ENCODE measurements at regions not wholly inside any gene's neighbourhood (a gene's known extent, or its start where the extent isn't known, plus 50 kb on each side); places are given as distances from the start of the nearest gene placed in this dataset.
"Not testable (repeated sequence)": the region's sequence is repeated elsewhere in the genome, so short reads cannot be mapped to it uniquely, and the experiment has no call there.

DNA sequence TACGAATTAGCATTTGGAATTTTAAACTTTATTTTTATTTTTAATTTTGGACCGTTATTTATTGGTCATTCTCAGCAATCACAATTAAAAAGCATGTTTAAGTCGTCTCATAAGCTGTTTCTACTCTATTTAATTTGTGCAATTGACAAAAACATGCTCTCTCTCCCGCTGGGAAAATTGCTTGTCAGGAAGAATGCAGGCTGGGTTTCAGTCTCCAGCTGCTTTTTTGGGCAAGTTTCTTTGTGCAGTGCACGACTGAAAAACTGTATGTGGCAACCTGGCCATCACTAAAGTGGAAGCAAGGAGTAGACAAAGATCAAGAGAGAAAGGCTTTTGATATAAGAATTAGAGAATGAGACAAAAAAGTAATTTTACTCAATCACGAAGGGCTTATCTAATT is 941.5 kb upstream of the MDGA2 start:
- DNase-seq (ENCODE audit: low spot score) (no peak), ATAC-seq (ENCODE audit: low read depth) (no peak)
- TF ChIP-seq CTCF (IDR thresholded peaks at IDR 0.05; ENCODE audit: poor library complexity, severe bottlenecking), result no peak
- no peaks in the 10 kb centered on the region; the same call in 1 of the 2 replicates for H3K36me3 ChIP-seq (ENCODE audit: low read depth)
- H3K27me3 ChIP-seq (ENCODE audit: insufficient read depth, poor library complexity, severe bottlenecking), result no peaks in the 10 kb centered on the region
- H3K4me1 ChIP-seq (ENCODE audit: insufficient read depth, poor library complexity, severe bottlenecking), result no peaks in the 10 kb centered on the region
- peaks cover 3% of the 10 kb centered on the region for H3K9me3 ChIP-seq (ENCODE audit: severe bottlenecking)
- H3K27ac ChIP-seq (ENCODE audit: poor library complexity, severe bottlenecking), result no peak overlapping the region
- no peak overlapping the region for H3K4me3 ChIP-seq (ENCODE audit: severe bottlenecking)

DNA sequence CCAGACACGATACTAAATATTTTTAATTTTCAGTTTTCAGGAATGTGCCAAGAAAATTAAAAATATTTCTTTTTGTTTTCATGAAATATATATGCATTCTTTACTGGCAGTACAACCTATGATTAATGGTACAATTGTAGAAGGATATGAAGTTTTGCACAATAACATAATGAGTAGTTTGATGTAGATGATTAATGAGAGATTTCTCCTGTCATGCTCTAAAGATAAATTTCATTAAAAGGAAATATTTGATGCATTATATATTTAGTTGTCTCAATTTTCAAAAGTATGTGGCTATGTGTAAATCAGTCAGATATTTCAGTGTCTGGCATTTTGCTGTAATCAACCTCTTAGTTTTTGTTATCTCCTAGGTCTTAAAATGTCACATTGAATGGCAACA is 940.2 kb upstream of the MDGA2 start:
- Histone ChIP-seq H3K27me3 (ENCODE audit: insufficient read depth, poor library complexity, severe bottlenecking) (no peaks in the 10 kb centered on the region), H3K36me3 (ENCODE audit: low read depth) (no peaks in the 10 kb centered on the region; the same call in 1 of the 2 replicates), H3K27ac (ENCODE audit: poor library complexity, severe bottlenecking) (no peak overlapping the region), H3K9me3 (ENCODE audit: severe bottlenecking) (peaks cover 3% of the 10 kb centered on the region), H3K4me1 (ENCODE audit: insufficient read depth, poor library complexity, severe bottlenecking) (no peaks in the 10 kb centered on the region), H3K4me3 (ENCODE audit: severe bottlenecking) (no peak overlapping the region)
- ATAC-seq (ENCODE audit: low read depth) (no peak), DNase-seq (ENCODE audit: low spot score) (no peak)
- TF ChIP-seq CTCF (IDR thresholded peaks at IDR 0.05; ENCODE audit: poor library complexity, severe bottlenecking), result no peak

DNA sequence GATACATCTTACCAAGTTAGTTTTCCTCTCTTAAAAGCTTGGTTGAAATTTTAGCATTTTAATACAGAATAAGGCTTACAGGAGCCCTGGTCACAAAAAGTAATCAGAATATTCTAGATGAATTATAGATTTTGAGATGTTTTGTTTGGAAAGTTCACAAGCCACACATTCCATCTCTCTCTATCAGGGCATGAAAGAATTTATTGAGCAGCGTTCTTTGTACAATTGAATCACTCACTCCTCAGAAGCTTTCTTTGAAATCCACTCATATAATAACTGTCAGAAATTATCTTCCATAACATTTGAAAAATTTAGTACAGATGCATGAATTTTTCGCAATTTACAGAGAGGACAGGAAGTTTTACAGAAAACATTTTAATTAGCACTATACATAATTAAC is 938.6 kb upstream of the MDGA2 start:
- ATAC-seq (ENCODE audit: low read depth), result no peak
- DNase-seq (ENCODE audit: low spot score), result no peak
- H3K27me3 ChIP-seq (ENCODE audit: insufficient read depth, poor library complexity, severe bottlenecking), result no peaks in the 10 kb centered on the region
- no peaks in the 10 kb centered on the region for H3K4me1 ChIP-seq (ENCODE audit: insufficient read depth, poor library complexity, severe bottlenecking)
- H3K4me3 ChIP-seq (ENCODE audit: severe bottlenecking), result no peak overlapping the region
- no peak for TF ChIP-seq CTCF (IDR thresholded peaks at IDR 0.05; ENCODE audit: poor library complexity, severe bottlenecking)
- H3K9me3 ChIP-seq (ENCODE audit: severe bottlenecking), result peaks cover 3% of the 10 kb centered on the region
- no peaks in the 10 kb centered on the region; the same call in 1 of the 2 replicates for H3K36me3 ChIP-seq (ENCODE audit: low read depth)
- H3K27ac ChIP-seq (ENCODE audit: poor library complexity, severe bottlenecking), result no peak overlapping the region

GRCh38 chr14:48606960-48607359 is 931.6 kb upstream of the MDGA2 start:
- not testable (repeated sequence) for H3K27ac ChIP-seq (ENCODE audit: poor library complexity, severe bottlenecking); H3K4me3 ChIP-seq (ENCODE audit: severe bottlenecking); DNase-seq (ENCODE audit: low spot score); H3K27me3 ChIP-seq (ENCODE audit: insufficient read depth, poor library complexity, severe bottlenecking); H3K36me3 ChIP-seq (ENCODE audit: low read depth); H3K9me3 ChIP-seq (ENCODE audit: severe bottlenecking); ATAC-seq (ENCODE audit: low read depth); H3K4me1 ChIP-seq (ENCODE audit: insufficient read depth, poor library complexity, severe bottlenecking)

DNA sequence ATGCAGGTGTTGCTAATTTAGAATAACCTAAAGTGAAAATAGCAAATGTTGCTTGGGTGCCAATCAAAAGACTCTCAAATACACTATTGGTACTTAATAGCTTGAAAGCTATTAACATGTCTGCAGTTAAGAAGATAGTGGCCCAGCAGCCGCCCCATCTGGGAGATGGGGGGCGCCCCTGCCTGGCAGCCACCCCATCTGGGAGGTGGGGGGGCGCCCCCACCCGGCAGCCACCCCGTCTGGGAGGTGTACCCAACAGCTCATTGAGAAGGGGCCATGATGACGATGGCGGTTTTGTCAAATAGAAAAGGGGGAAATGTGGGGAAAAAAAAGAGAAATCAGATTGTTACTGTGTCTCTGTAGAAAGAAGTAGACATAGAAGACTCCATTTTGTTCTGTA is 923.1 kb upstream of the MDGA2 start:
- Histone ChIP-seq H3K27ac (ENCODE audit: poor library complexity, severe bottlenecking) (no peak overlapping the region), H3K4me1 (ENCODE audit: insufficient read depth, poor library complexity, severe bottlenecking) (no peaks in the 10 kb centered on the region), H3K36me3 (ENCODE audit: low read depth) (no peaks in the 10 kb centered on the region), H3K4me3 (ENCODE audit: severe bottlenecking) (no peak overlapping the region), H3K9me3 (ENCODE audit: severe bottlenecking) (no peaks in the 10 kb centered on the region), H3K27me3 (ENCODE audit: insufficient read depth, poor library complexity, severe bottlenecking) (peaks cover 9% of the 10 kb centered on the region)
- TF ChIP-seq CTCF (IDR thresholded peaks at IDR 0.05; ENCODE audit: poor library complexity, severe bottlenecking), result no peak
- no peak for DNase-seq (ENCODE audit: low spot score)
- no peak for ATAC-seq (ENCODE audit: low read depth)

Measured in RWPE2 (cell line).